ENCODE measurements at regions not wholly inside any gene's neighbourhood (a gene's known extent, or its start where the extent isn't known, plus 50 kb on each side); places are given as distances from the start of the nearest gene placed in this dataset.

DNA sequence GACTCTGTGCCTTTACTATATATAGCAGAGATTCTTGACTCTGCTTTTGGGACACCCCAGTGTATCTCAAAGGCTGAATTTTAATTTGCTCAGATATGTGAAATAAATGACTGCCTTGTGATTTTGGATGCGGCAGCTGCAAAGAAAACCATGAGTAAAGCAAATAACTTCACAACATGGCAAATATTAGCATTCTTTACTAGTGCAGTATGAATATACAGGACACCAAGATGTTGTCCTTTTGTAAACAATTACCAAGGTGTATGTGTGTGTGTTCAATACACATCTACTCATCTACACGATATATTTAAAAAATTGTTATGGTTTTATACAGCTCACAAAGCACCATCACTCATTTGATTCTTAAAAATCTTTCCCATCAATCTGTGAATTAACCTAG is 70.6 kb upstream of the TCF4 start:
- Histone ChIP-seq H3K36me3 (ENCODE audit: low read length) (no peaks in the 10 kb centered on the region), H3K4me2 (ENCODE audit: low read depth, low read length, poor library complexity, severe bottlenecking) (no peak overlapping the region), H3K9me3 (ENCODE audit: insufficient read depth, low read length) (no peaks in the 10 kb centered on the region), H3K9me2 (replicated peaks; ENCODE audit: insufficient read depth, low read length) (no peaks in the 10 kb centered on the region), H4K20me1 (ENCODE audit: low read depth, low read length) (no peaks in the 10 kb centered on the region), H3K9ac (ENCODE audit: low read length) (no peak overlapping the region), H3K4me3 (ENCODE audit: insufficient read depth, low read length, poor library complexity, severe bottlenecking) (no peak overlapping the region), H3K27me3 (ENCODE audit: low read length) (no peaks in the 10 kb centered on the region), H2AFZ (ENCODE audit: low read depth, low read length, severe bottlenecking) (no peak overlapping the region), H3F3A (ENCODE audit: insufficient read depth) (no peaks in the 10 kb centered on the region), H3K27ac (ENCODE audit: low read depth, low read length) (no peak overlapping the region), H3K79me2 (ENCODE audit: insufficient read depth, low read length) (no peaks in the 10 kb centered on the region)
- no peak for TF ChIP-seq CTCF (IDR thresholded peaks at IDR 0.05; ENCODE audit: insufficient read depth, low read length, poor library complexity, severe bottlenecking)

GRCh38 chr18:55657572-55658331 is 69.8 kb upstream of the TCF4 start:
- no peaks in the 10 kb centered on the region for H3K27me3 ChIP-seq (ENCODE audit: low read length)
- no peak overlapping the region for H3K4me2 ChIP-seq (ENCODE audit: low read depth, low read length, poor library complexity, severe bottlenecking)
- H3K9me3 ChIP-seq (ENCODE audit: insufficient read depth, low read length) = no peaks in the 10 kb centered on the region
- H2AFZ ChIP-seq (ENCODE audit: low read depth, low read length, severe bottlenecking) = no peak overlapping the region
- no peak overlapping the region for H3K4me3 ChIP-seq (ENCODE audit: insufficient read depth, low read length, poor library complexity, severe bottlenecking)
- H4K20me1 ChIP-seq (ENCODE audit: low read depth, low read length) = no peaks in the 10 kb centered on the region
- H3K79me2 ChIP-seq (ENCODE audit: insufficient read depth, low read length) = no peaks in the 10 kb centered on the region
- no peak overlapping the region for H3K27ac ChIP-seq (ENCODE audit: low read depth, low read length)
- H3K9me2 ChIP-seq (replicated peaks; ENCODE audit: insufficient read depth, low read length) = no peaks in the 10 kb centered on the region
- H3F3A ChIP-seq (ENCODE audit: insufficient read depth) = no peaks in the 10 kb centered on the region
- TF ChIP-seq CTCF (IDR thresholded peaks at IDR 0.05; ENCODE audit: insufficient read depth, low read length, poor library complexity, severe bottlenecking) (no peak), EZH2phosphoT487 (conservative IDR thresholded peaks at IDR 0.05; ENCODE audit: low read length) (no peak)
- H3K9ac ChIP-seq (ENCODE audit: low read length) = no peak overlapping the region
- no peaks in the 10 kb centered on the region for H3K36me3 ChIP-seq (ENCODE audit: low read length)

GRCh38 chr18:55654986-55655385 is 67.0 kb upstream of the TCF4 start:
- H3K4me3 ChIP-seq (ENCODE audit: insufficient read depth, low read length, poor library complexity, severe bottlenecking) = no peak overlapping the region
- no peaks in the 10 kb centered on the region for H3K27me3 ChIP-seq (ENCODE audit: low read length)
- TF ChIP-seq CTCF (IDR thresholded peaks at IDR 0.05; ENCODE audit: insufficient read depth, low read length, poor library complexity, severe bottlenecking) = no peak
- TF ChIP-seq EZH2phosphoT487 (conservative IDR thresholded peaks at IDR 0.05; ENCODE audit: low read length) = no peak
- H4K20me1 ChIP-seq (ENCODE audit: low read depth, low read length) = no peaks in the 10 kb centered on the region
- H3K9me2 ChIP-seq (replicated peaks; ENCODE audit: insufficient read depth, low read length) = no peaks in the 10 kb centered on the region
- H3F3A ChIP-seq (ENCODE audit: insufficient read depth) = no peaks in the 10 kb centered on the region
- no peaks in the 10 kb centered on the region for H3K9me3 ChIP-seq (ENCODE audit: insufficient read depth, low read length)
- no peak overlapping the region for H3K4me2 ChIP-seq (ENCODE audit: low read depth, low read length, poor library complexity, severe bottlenecking)
- H3K9ac ChIP-seq (ENCODE audit: low read length) = no peak overlapping the region
- H3K36me3 ChIP-seq (ENCODE audit: low read length) = no peaks in the 10 kb centered on the region
- H3K79me2 ChIP-seq (ENCODE audit: insufficient read depth, low read length) = no peaks in the 10 kb centered on the region
- H2AFZ ChIP-seq (ENCODE audit: low read depth, low read length, severe bottlenecking) = no peak overlapping the region
- H3K27ac ChIP-seq (ENCODE audit: low read depth, low read length) = no peak overlapping the region

All from SU-DHL-6 (cell line).